SK-N-MC (cell line): ENCODE measurements at regions not wholly inside any gene's neighbourhood (a gene's known extent, or its start where the extent isn't known, plus 50 kb on each side); places are given as distances from the start of the nearest gene placed in this dataset.

ENCODE experiments used
- DNase-seq: peaks from one replicate; pipeline ENCODE4 v3.0.0-alpha.2; 2011; ENCODE audit warnings: low read depth, low spot score
- H3K27ac ChIP-seq: fragments of 200-600 bp; sonication (generic); 2 replicates; pipeline ENCODE4 v1.5.1; 2016; ENCODE audit warnings: mixed run types
- H3K36me3 ChIP-seq: fragments of 200-600 bp; sonication (generic); 2 replicates; pipeline ENCODE4 v1.6.1; 2017; ENCODE audit warnings: antibody characterized with exemption, low read length, mixed read lengths; ENCODE audit not compliant: insufficient read depth
- H3K4me3 ChIP-seq: fragments of 200-600 bp; sonication (generic); 2 replicates; pipeline ENCODE4 v1.5.1; 2016
- H3K9ac ChIP-seq: fragments of 200-600 bp; sonication (generic); 2 replicates; pipeline ENCODE4 v1.8.0; 2017; ENCODE audit warnings: mixed run types, mixed read lengths; ENCODE audit not compliant: insufficient read length
- H3K9me3 ChIP-seq: fragments of 200-600 bp; sonication (generic); 2 replicates; pipeline ENCODE4 v1.6.1; 2017; ENCODE audit warnings: low read depth, mild to moderate bottlenecking, antibody characterized with exemption, low read length, moderate library complexity, mixed read lengths
- EZH2 ChIP-seq: fragments of 200-600 bp; sonication (generic); IDR thresholded peaks from one replicate; pipeline ENCODE4 v1.6.1; 2017; ENCODE audit warnings: antibody characterized with exemption
- FOXP2 ChIP-seq: optimal IDR thresholded peaks from 2 replicates; pipeline ENCODE3; 2011; ENCODE audit warnings: mild to moderate bottlenecking, moderate library complexity; ENCODE audit not compliant: insufficient read depth; ENCODE audit errors: extremely low read length, control extremely low read depth
- POLR2AphosphoS5 ChIP-seq: IDR thresholded peaks from 2 replicates; pipeline ENCODE4 v1.6.1; 2012; ENCODE audit warnings: mild to moderate bottlenecking, low read depth, low read length, borderline replicate concordance

- Histone ChIP-seq H3K27ac (no peak overlapping the region), H3K36me3 (no peaks in the 10 kb centered on the region), H3K9me3 (no peaks in the 10 kb centered on the region), H3K4me3 (no peak overlapping the region), H3K9ac (no peak overlapping the region)
- no peak for TF ChIP-seq FOXP2
- no peak for TF ChIP-seq POLR2AphosphoS5
- no peak for TF ChIP-seq EZH2
- DNase-seq, result no peak
Observed at GRCh38 chr14:42028607-42029006, 421.9 kb downstream of the LRFN5 start.

DNA sequence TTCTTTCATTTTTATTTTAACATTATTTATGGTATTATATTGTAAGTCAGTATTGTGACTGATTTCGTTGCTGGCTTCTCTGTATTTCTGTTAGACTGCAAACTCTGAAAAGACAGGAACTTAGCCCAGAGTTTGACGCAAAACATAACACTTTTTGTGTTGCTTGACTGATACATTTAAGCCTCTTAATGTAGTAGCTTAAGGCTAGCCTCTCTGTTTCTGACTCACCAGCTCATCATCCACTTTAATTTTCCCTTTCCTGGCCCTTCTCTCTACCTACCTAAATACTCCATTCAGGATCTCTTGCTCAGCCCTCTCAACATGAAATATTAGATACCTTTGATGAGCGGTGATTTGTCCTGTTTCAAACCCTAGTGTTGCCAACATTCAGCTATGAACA, 420.6 kb downstream of the LRFN5 start:
- no peaks in the 10 kb centered on the region for H3K36me3 ChIP-seq
- TF ChIP-seq EZH2, result no peak
- no peak for TF ChIP-seq POLR2AphosphoS5
- no peak for TF ChIP-seq FOXP2
- no peaks in the 10 kb centered on the region for H3K9me3 ChIP-seq
- no peak overlapping the region for H3K27ac ChIP-seq
- DNase-seq, result no peak
- no peak overlapping the region for H3K9ac ChIP-seq
- H3K4me3 ChIP-seq, result no peak overlapping the region

- no peak overlapping the region for H3K9ac ChIP-seq
- no peak for DNase-seq
- H3K4me3 ChIP-seq, result no peak overlapping the region
- no peaks in the 10 kb centered on the region for H3K9me3 ChIP-seq
- TF ChIP-seq FOXP2, result no peak
- no peak for TF ChIP-seq POLR2AphosphoS5
- TF ChIP-seq EZH2, result no peak
- no peaks in the 10 kb centered on the region for H3K36me3 ChIP-seq
- no peak overlapping the region for H3K27ac ChIP-seq
Observed at GRCh38 chr14:42023452-42023851, 416.8 kb downstream of the LRFN5 start.

GRCh38 chr14:42014301-42014700, 407.6 kb downstream of the LRFN5 start:
- H3K9me3 ChIP-seq, result no peaks in the 10 kb centered on the region
- no peak overlapping the region for H3K27ac ChIP-seq
- no peak for DNase-seq
- TF ChIP-seq POLR2AphosphoS5 (no peak), FOXP2 (no peak), EZH2 (no peak)
- no peak overlapping the region for H3K4me3 ChIP-seq
- H3K9ac ChIP-seq, result no peak overlapping the region
- no peaks in the 10 kb centered on the region for H3K36me3 ChIP-seq

GRCh38 chr14:42013559-42013958, 406.9 kb downstream of the LRFN5 start:
- H3K4me3 ChIP-seq, result no peak overlapping the region
- H3K27ac ChIP-seq, result no peak overlapping the region
- H3K9me3 ChIP-seq, result no peaks in the 10 kb centered on the region
- DNase-seq, result peak; percentile 58
- H3K36me3 ChIP-seq, result no peaks in the 10 kb centered on the region
- H3K9ac ChIP-seq, result no peak overlapping the region
- no peak for TF ChIP-seq EZH2
- TF ChIP-seq FOXP2, result no peak
- TF ChIP-seq POLR2AphosphoS5, result no peak

- no peaks in the 10 kb centered on the region for H3K36me3 ChIP-seq
- H3K4me3 ChIP-seq, result no peak overlapping the region
- H3K9ac ChIP-seq, result no peak overlapping the region
- DNase-seq, result no peak
- TF ChIP-seq EZH2, result no peak
- no peak for TF ChIP-seq POLR2AphosphoS5
- no peak for TF ChIP-seq FOXP2
- H3K9me3 ChIP-seq, result no peaks in the 10 kb centered on the region
- H3K27ac ChIP-seq, result no peak overlapping the region
Observed at GRCh38 chr14:42013153-42013552, 406.5 kb downstream of the LRFN5 start.

- H3K36me3 ChIP-seq, result no peaks in the 10 kb centered on the region
- H3K9me3 ChIP-seq, result no peaks in the 10 kb centered on the region
- DNase-seq, result no peak
- TF ChIP-seq POLR2AphosphoS5 (no peak), EZH2 (no peak), FOXP2 (no peak)
- H3K4me3 ChIP-seq, result no peak overlapping the region
- no peak overlapping the region for H3K27ac ChIP-seq
- no peak overlapping the region for H3K9ac ChIP-seq
Observed at GRCh38 chr14:42011221-42011620, 404.5 kb downstream of the LRFN5 start.

DNA sequence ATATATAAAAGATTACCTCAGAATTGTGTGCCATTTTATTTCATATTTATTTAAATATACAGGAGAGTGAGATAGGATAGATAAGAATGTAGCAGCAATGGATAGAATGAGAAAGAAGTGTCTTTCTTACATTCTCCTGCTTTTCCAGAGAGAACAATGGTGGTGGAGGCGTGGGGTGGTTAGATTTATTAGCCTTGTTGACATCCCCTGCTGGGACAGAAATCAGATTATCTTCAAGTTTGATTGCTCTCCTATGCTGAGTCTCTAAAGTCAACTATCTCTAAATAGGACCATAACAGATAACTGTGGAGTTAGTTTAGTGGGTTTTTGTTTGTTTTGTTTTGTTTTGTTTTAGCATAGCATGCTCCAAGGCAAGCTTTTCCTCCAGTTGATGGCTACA, 397.6 kb downstream of the LRFN5 start:
- H3K9me3 ChIP-seq, result no peaks in the 10 kb centered on the region
- TF ChIP-seq EZH2 (no peak), FOXP2 (no peak), POLR2AphosphoS5 (no peak)
- no peak for DNase-seq
- H3K27ac ChIP-seq, result no peak overlapping the region
- no peak overlapping the region for H3K4me3 ChIP-seq
- no peak overlapping the region for H3K9ac ChIP-seq
- H3K36me3 ChIP-seq, result no peaks in the 10 kb centered on the region

GRCh38 chr14:42002141-42002540, 395.5 kb downstream of the LRFN5 start:
- no peak overlapping the region for H3K27ac ChIP-seq
- no peak overlapping the region for H3K4me3 ChIP-seq
- H3K9ac ChIP-seq, result no peak overlapping the region
- no peaks in the 10 kb centered on the region for H3K9me3 ChIP-seq
- H3K36me3 ChIP-seq, result no peaks in the 10 kb centered on the region
- TF ChIP-seq EZH2 (no peak), POLR2AphosphoS5 (no peak), FOXP2 (no peak)
- no peak for DNase-seq
